ENCODE measurements at regions not wholly inside any gene's neighbourhood (a gene's known extent, or its start where the extent isn't known, plus 50 kb on each side); places are given as distances from the start of the nearest gene placed in this dataset.

DNA sequence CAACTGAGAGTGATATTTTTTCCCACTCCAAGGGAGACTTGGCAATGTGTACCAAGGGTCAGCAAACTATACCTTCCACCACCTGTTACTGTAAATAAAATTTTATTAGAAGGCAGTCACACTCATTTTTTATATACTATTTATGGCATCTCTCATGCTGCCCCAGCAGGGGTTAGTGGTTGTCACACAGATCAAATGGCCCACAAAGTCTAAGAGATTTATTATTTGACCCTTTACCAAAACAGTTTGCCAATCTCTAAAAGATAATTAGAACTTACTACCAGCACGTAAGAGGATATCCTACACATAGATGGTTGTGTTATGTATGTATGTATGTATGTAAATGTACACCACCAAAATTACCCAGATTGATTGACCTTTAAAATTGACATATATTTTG is 185.1 kb downstream of the PRR20E start:
- H4K20me1 ChIP-seq (ENCODE audit: low read depth, low read length): no peaks in the 10 kb centered on the region

GRCh38 chr13:57353831-57354230 is 186.8 kb downstream of the PRR20E start:
- Histone ChIP-seq H3K27ac (ENCODE audit: low read depth, low read length) (no peak overlapping the region), H3K9me2 (replicated peaks; ENCODE audit: insufficient read depth, low read length) (no peaks in the 10 kb centered on the region), H3K36me3 (ENCODE audit: low read length) (no peaks in the 10 kb centered on the region)

More for the DNA sequence above, 185.1 kb downstream of the PRR20E start:
- Histone ChIP-seq H3F3A (ENCODE audit: insufficient read depth) (no peaks in the 10 kb centered on the region), H3K27ac (ENCODE audit: low read depth, low read length) (no peak overlapping the region), H3K27me3 (ENCODE audit: low read length) (no peaks in the 10 kb centered on the region), H3K36me3 (ENCODE audit: low read length) (no peaks in the 10 kb centered on the region), H2AFZ (ENCODE audit: low read depth, low read length, severe bottlenecking) (no peak overlapping the region), H3K9ac (ENCODE audit: low read length) (no peak overlapping the region), H3K79me2 (ENCODE audit: insufficient read depth, low read length) (no peaks in the 10 kb centered on the region), H3K4me3 (ENCODE audit: insufficient read depth, low read length, poor library complexity, severe bottlenecking) (no peak overlapping the region), H3K4me2 (ENCODE audit: low read depth, low read length, poor library complexity, severe bottlenecking) (no peak overlapping the region), H3K9me2 (replicated peaks; ENCODE audit: insufficient read depth, low read length) (no peaks in the 10 kb centered on the region), H3K9me3 (ENCODE audit: insufficient read depth, low read length) (no peaks in the 10 kb centered on the region)
- TF ChIP-seq EZH2phosphoT487 (conservative IDR thresholded peaks at IDR 0.05; ENCODE audit: low read length): no peak
- TF ChIP-seq, protein P1, sequence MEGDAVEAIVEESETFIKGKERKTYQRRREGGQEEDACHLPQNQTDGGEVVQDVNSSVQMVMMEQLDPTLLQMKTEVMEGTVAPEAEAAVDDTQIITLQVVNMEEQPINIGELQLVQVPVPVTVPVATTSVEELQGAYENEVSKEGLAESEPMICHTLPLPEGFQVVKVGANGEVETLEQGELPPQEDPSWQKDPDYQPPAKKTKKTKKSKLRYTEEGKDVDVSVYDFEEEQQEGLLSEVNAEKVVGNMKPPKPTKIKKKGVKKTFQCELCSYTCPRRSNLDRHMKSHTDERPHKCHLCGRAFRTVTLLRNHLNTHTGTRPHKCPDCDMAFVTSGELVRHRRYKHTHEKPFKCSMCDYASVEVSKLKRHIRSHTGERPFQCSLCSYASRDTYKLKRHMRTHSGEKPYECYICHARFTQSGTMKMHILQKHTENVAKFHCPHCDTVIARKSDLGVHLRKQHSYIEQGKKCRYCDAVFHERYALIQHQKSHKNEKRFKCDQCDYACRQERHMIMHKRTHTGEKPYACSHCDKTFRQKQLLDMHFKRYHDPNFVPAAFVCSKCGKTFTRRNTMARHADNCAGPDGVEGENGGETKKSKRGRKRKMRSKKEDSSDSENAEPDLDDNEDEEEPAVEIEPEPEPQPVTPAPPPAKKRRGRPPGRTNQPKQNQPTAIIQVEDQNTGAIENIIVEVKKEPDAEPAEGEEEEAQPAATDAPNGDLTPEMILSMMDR (IDR thresholded peaks at IDR 0.05; ENCODE audit: insufficient read depth, low read length, poor library complexity, severe bottlenecking): no peak

DNA sequence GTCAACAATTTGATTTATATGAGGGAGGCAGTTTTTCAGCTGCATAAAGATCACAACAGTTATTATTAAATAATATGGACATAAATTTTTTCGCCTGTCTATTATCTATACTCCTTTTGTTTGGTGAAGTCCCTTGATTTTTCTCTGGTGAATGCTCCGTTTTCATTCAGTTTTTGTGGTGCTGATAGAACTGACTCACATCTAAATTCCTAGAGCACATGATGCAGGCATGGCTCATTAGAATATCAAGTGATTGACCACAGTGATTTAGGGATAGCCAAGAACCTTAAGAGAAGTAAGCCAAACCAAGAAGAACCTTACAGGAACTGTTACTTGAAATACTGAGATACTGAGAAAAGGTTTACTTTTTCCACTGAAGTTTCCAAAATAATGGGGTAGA is 208.9 kb downstream of the PRR20E start:
- Histone ChIP-seq H3K79me2 (ENCODE audit: insufficient read depth, low read length) (no peaks in the 10 kb centered on the region), H4K20me1 (ENCODE audit: low read depth, low read length) (no peaks in the 10 kb centered on the region), H3K27ac (ENCODE audit: low read depth, low read length) (no peak overlapping the region), H3K4me2 (ENCODE audit: low read depth, low read length, poor library complexity, severe bottlenecking) (no peak overlapping the region), H3F3A (ENCODE audit: insufficient read depth) (no peaks in the 10 kb centered on the region), H2AFZ (ENCODE audit: low read depth, low read length, severe bottlenecking) (no peak overlapping the region), H3K9me3 (ENCODE audit: insufficient read depth, low read length) (no peaks in the 10 kb centered on the region), H3K9me2 (replicated peaks; ENCODE audit: insufficient read depth, low read length) (no peaks in the 10 kb centered on the region), H3K4me3 (ENCODE audit: insufficient read depth, low read length, poor library complexity, severe bottlenecking) (no peak overlapping the region), H3K9ac (ENCODE audit: low read length) (no peak overlapping the region), H3K27me3 (ENCODE audit: low read length) (no peaks in the 10 kb centered on the region), H3K36me3 (ENCODE audit: low read length) (no peaks in the 10 kb centered on the region)
- no peak for TF ChIP-seq EZH2phosphoT487 (conservative IDR thresholded peaks at IDR 0.05; ENCODE audit: low read length)
- TF ChIP-seq, protein P1 (IDR thresholded peaks at IDR 0.05; ENCODE audit: insufficient read depth, low read length, poor library complexity, severe bottlenecking): no peak

More at GRCh38 chr13:57353831-57354230, 186.8 kb downstream of the PRR20E start:
- TF ChIP-seq EZH2phosphoT487 (conservative IDR thresholded peaks at IDR 0.05; ENCODE audit: low read length): no peak
- TF ChIP-seq, protein P1 (IDR thresholded peaks at IDR 0.05; ENCODE audit: insufficient read depth, low read length, poor library complexity, severe bottlenecking): no peak
- no peaks in the 10 kb centered on the region for H3K79me2 ChIP-seq (ENCODE audit: insufficient read depth, low read length)
- H4K20me1 ChIP-seq (ENCODE audit: low read depth, low read length): no peaks in the 10 kb centered on the region
- no peaks in the 10 kb centered on the region for H3F3A ChIP-seq (ENCODE audit: insufficient read depth)
- H3K9ac ChIP-seq (ENCODE audit: low read length): no peak overlapping the region
- no peak overlapping the region for H3K4me2 ChIP-seq (ENCODE audit: low read depth, low read length, poor library complexity, severe bottlenecking)
- no peaks in the 10 kb centered on the region for H3K27me3 ChIP-seq (ENCODE audit: low read length)
- H3K9me3 ChIP-seq (ENCODE audit: insufficient read depth, low read length): no peaks in the 10 kb centered on the region
- H2AFZ ChIP-seq (ENCODE audit: low read depth, low read length, severe bottlenecking): no peak overlapping the region
- H3K4me3 ChIP-seq (ENCODE audit: insufficient read depth, low read length, poor library complexity, severe bottlenecking): no peak overlapping the region
